ENCODE measurements at regions not wholly inside any gene's neighbourhood (a gene's known extent, or its start where the extent isn't known, plus 50 kb on each side); places are given as distances from the start of the nearest gene placed in this dataset.
"Not testable (repeated sequence)": the region's sequence is repeated elsewhere in the genome, so short reads cannot be mapped to it uniquely, and the experiment has no call there.

- no peak for DNase-seq
- in situ Hi-C loops (cut with MboI; ENCODE audit: low pct_unique_long_range_greater_than_20kb, low sequenced_read_pairs): no loop called here
Measured at GRCh38 chr9:115653171-115653606, 500.4 kb upstream of the PAPPA start.

DNA sequence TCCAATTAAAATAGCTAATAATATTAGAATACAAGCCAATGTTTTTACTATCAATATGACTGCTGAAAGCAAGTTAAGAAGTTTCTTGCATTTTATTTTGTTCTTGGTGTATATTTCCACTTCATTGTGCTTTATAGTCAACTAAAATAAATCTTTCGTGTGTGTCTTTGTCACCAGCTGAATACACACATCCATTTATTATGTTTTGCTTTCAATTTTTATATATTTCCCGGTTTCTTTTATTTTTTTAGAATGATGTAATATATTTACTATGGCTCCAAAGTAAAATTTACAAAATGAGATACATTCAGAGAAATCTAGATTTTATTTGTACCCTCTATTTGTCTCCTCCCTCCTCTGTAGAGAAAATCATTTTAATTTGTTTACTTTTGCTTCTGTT lies 495.9 kb upstream of the PAPPA start:
- in situ Hi-C loops (cut with MboI; ENCODE audit: low pct_unique_long_range_greater_than_20kb, low sequenced_read_pairs): no loop called here

GRCh38 chr9:115665519-115665918 lies 488.1 kb upstream of the PAPPA start:
- no peak for DNase-seq
- in situ Hi-C loops (cut with MboI; ENCODE audit: low pct_unique_long_range_greater_than_20kb, low sequenced_read_pairs): no loop called here

More for the DNA sequence above, 495.9 kb upstream of the PAPPA start:
- DNase-seq: no peak

DNA sequence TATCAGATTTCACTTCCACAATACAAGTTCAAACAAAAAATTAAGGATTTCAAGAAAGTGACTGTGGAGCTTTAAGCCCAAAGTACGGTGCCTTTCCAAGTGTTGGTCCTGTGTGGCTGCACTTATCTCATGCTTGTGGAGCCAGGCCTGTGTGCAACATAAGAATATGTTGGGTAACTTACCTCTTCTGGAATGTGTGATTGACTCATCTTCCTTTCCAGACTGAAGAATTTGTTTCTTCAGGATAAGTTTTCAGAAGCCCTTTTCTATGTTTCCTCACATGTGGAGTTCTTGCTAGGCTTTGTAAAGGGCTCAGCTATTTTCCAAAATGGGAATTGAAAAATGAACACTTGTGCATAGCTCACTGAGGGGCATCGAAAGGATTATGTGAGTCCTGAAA lies 485.1 kb upstream of the PAPPA start:
- in situ Hi-C loops (cut with MboI; ENCODE audit: low pct_unique_long_range_greater_than_20kb, low sequenced_read_pairs): no loop called here
- no peak for DNase-seq

DNA sequence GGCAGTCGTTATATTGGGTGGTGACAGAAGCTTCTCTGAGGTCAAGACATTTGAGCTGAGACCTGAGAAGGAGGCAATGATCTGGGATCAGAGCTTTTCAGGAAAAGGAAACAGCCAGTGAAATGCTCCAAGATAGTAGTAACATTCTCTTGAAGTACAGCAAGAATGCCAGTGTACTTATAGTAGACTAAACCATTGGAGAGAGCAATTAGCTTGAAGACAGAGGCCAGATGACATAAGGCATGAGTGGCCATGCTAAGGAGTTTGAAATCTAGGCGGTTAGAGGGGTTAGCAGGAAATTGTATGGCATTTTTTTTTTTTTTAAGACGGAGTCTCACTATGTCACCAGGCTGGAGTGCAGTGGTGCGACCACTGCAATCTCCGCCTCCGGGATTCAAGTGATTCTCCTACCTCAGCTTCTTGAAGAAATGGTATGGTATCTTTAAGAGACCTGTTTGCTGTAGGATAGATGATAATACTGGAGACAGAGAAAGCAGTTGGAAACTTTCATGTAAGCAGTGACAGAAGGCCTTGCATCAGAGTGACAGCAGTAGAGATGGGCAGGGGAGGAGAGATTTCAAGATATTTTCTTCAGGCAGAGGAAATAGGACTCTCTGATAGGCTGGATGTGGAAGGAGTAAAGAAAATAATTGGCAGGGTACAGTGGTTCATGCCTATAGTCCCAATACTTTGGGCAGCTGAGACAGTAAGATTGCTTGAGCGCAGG lies 482.2 kb upstream of the PAPPA start:
- DNase-seq: no peak
- in situ Hi-C loops (cut with MboI; ENCODE audit: low pct_unique_long_range_greater_than_20kb, low sequenced_read_pairs): no loop called here

- in situ Hi-C loops (cut with MboI; ENCODE audit: low pct_unique_long_range_greater_than_20kb, low sequenced_read_pairs): no loop called here
- DNase-seq: no peak
Measured at GRCh38 chr9:115671963-115672305, 481.7 kb upstream of the PAPPA start.

DNA sequence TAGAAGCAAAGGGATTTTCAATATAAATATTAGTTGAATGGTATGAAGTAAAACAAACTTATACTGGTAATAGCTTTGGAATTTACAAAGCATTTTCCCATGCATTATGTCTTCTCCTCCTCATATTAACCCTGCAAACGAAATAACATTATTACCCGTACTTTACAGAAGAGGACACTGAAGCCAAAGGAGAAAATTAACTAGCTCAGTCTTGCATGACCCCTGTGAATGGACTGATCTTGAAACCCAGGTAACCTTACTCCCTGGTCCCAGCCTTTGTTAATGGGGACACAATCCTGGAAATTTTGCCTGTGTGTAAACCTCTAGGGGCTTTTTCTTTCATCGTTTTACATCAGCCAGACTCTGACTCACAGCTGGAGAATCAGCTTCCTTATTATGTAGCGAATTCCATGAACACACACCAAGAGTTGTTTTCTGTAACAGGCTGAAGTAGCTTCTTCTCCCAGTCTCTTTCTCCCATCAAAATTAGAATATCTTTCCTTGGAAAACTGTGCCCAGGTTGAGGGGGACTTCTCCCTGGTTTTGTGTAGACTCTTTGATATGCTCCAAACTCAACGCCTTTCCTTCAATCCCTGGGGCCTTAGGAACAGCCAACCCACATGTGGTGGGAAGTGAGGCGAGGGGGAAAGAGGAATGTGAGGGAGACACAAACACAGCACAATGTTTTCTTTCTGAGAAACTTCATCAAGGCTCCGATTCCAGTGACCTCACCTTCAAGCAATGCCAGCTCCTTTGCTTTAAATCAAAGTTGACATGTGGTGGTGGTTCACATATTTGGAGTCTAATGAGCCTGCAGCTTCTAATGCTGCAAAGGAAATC lies 480.9 kb upstream of the PAPPA start:
- in situ Hi-C loops (cut with MboI; ENCODE audit: low pct_unique_long_range_greater_than_20kb, low sequenced_read_pairs): no loop called here
- no peak for DNase-seq

DNA sequence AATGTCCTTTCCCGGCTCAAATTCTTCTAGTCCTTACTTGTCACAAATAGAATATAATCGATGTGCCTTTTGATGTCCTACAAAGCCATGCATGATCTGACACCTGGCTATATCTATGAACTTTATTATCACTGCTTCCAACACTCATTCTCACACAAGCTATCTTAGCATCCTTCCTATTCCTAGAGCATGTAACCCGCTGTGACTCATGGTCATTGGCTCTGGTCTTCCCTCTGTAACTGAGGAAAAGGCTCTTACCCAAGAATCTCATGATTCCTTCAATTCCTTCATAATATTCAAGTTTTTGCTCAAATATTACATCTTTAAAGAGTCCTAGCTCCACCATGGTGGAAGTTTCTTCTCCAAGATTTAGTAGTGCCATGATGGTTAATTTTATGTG lies 480.0 kb upstream of the PAPPA start:
- no peak for DNase-seq
- in situ Hi-C loops (cut with MboI; ENCODE audit: low pct_unique_long_range_greater_than_20kb, low sequenced_read_pairs): no loop called here

GRCh38 chr9:115674091-115674490 lies 479.5 kb upstream of the PAPPA start:
- DNase-seq: no peak

GRCh38 chr9:115675834-115676233 lies 477.8 kb upstream of the PAPPA start:
- in situ Hi-C loops (cut with MboI; ENCODE audit: low pct_unique_long_range_greater_than_20kb, low sequenced_read_pairs): no loop called here
- no peak for DNase-seq

More at GRCh38 chr9:115674091-115674490, 479.5 kb upstream of the PAPPA start:
- in situ Hi-C loops (cut with MboI; ENCODE audit: low pct_unique_long_range_greater_than_20kb, low sequenced_read_pairs): no loop called here

DNA sequence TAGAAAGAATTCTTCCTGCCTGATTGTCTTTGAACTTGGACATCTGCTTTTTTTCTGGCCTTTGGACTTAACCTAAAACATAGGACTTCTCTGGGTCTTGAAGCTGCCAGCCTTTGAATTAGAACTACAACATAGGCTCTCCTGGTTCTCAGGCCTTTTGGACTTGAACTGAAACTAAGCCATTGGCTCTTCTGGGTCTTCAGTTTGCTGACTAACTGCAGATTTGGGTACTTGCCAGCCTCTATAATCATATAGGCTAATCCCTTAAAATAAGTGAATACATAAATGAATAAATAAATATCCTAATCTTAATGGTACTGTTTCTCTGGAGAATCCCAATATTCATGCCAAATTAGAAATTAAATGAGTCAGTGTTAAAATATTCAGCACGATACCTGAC lies 473.4 kb upstream of the PAPPA start:
- in situ Hi-C loops (cut with MboI; ENCODE audit: low pct_unique_long_range_greater_than_20kb, low sequenced_read_pairs): no loop called here

GRCh38 chr9:115681585-115681984 lies 472.0 kb upstream of the PAPPA start:
- in situ Hi-C loops (cut with MboI; ENCODE audit: low pct_unique_long_range_greater_than_20kb, low sequenced_read_pairs): no loop called here
- no peak for DNase-seq

More for the DNA sequence above, 473.4 kb upstream of the PAPPA start:
- no peak for DNase-seq

DNA sequence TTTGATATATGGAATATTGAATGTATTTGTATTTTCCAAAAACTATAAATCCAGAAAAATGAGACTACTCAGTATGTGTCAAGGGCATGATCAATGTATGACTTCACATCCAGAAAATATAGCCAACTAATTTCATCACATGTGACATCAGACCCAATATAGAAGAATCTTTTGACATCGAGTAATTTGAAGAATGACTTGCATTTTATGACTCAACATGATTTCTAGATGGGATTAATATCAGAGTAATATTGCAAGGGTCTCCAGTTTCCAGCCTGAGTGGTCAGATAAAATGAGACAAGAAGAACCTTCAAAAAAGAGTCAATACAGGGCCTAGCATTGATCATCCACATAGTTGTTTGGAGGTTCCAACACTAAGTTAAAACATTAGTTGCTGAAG lies 467.5 kb upstream of the PAPPA start:
- in situ Hi-C loops (cut with MboI; ENCODE audit: low pct_unique_long_range_greater_than_20kb, low sequenced_read_pairs): no loop called here
- no peak for DNase-seq

DNA sequence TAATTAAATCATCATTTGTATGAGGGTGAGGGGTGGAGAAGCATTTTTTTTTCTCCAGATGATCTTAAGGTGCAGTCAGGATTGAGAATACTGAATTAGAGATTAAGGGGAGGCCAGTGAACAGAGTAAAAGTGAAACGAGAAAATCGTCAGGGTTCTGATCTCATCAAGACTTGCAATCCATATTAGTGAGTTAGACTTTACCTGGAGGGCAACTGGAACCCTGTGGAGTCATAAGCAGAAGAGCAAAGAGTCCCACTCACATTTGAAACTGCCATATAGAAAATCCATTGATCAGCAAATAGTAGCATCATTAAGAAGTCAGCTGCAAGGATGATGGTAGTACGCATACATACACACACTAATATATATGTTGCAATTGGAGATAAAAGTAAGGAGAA lies 466.2 kb upstream of the PAPPA start:
- in situ Hi-C loops (cut with MboI; ENCODE audit: low pct_unique_long_range_greater_than_20kb, low sequenced_read_pairs): no loop called here
- no peak for DNase-seq

DNA sequence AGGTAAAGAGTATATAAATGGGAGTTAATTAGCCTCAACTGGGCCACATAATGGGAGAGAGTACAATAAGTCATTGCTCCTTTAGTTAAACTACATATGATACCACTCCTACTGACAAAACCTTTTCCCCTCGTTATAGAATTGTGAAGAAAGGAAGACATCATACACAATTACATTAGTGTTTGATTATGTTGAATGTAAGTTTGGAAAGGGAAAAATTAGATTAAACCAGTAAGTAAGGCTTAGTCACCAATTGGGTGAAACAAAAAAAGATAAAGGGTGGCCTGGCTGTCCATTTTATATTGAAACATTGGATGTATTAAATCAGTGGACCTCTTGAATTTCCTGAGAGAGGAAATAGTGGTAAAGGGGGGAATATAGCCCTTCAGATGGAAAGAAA lies 464.3 kb upstream of the PAPPA start:
- in situ Hi-C loops (cut with MboI; ENCODE audit: low pct_unique_long_range_greater_than_20kb, low sequenced_read_pairs): no loop called here
- DNase-seq: no peak

- in situ Hi-C loops (cut with MboI; ENCODE audit: low pct_unique_long_range_greater_than_20kb, low sequenced_read_pairs): no loop called here
- no peak for DNase-seq
Measured at GRCh38 chr9:115690786-115691496, 462.6 kb upstream of the PAPPA start.

- no peak for DNase-seq
- in situ Hi-C loops (cut with MboI; ENCODE audit: low pct_unique_long_range_greater_than_20kb, low sequenced_read_pairs): no loop called here
Measured at GRCh38 chr9:115691693-115692092, 461.9 kb upstream of the PAPPA start.

DNA sequence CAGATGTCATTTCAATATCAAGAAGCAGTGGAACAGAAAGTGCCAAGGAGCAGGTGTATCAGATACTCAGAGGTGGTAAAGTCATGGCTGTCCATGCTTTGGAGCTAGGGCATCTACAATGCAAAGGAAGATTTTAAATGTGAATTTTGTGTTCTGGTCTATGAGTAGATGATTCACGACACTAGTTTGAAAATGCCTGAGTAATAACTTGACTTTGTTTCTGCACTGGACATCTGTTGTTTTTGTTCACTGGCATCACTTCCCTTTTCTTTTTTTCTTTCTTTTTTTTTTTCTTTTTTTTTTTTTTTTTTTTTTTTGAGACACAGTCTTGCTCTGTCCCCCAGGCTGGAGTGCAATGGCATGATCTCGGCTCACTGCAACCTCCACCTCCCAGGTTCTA lies 460.7 kb upstream of the PAPPA start:
- in situ Hi-C loops (cut with MboI; ENCODE audit: low pct_unique_long_range_greater_than_20kb, low sequenced_read_pairs); DNase-seq: not testable (repeated sequence)

DNA sequence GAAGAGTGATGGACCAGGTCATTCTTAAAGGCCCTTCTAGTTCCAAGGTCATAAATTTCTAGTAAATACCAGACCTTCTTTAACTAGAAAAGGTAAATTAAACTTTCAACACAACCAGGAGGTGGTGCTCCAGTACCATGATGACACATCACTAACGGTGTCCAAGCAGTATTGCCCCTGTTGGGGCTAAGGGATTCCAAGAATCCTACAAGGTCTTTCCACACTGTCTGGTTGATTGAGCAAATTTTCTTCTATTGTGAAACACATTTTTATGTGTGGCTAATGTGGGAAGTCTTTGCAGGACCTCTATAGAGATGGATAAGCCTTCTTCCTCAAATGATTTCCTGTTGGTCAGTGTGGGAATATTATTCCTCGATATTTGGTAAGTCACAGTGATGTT lies 459.6 kb upstream of the PAPPA start:
- in situ Hi-C loops (cut with MboI; ENCODE audit: low pct_unique_long_range_greater_than_20kb, low sequenced_read_pairs): no loop called here
- no peak for DNase-seq

DNA sequence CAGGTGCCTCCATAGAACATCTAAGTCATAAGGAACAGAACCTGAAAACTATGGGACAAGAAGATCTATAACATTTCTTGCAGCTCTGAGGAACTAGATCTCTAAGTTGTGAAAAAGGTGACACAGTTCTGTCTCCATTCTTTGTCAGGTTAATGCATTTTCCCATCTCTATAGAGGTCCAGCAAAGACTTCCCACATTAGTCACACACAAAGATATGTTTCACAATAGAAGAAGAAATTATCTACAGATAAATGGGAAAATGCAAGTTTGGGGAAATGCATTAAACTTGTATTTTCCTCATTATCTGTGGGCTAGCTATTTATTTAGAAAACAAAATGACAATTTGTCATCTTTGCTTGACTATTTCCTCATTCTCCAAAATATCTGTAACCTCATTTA lies 458.6 kb upstream of the PAPPA start:
- in situ Hi-C loops (cut with MboI; ENCODE audit: low pct_unique_long_range_greater_than_20kb, low sequenced_read_pairs): no loop called here
- no peak for DNase-seq
